Myocyte (in vitro differentiated cells): ENCODE measurements at regions not wholly inside any gene's neighbourhood (a gene's known extent, or its start where the extent isn't known, plus 50 kb on each side); places are given as distances from the start of the nearest gene placed in this dataset.

ENCODE experiments used
- DNase-seq: peaks from one replicate; pipeline ENCODE4 v3.0.0-alpha.2; 2012; ENCODE audit warnings: low read depth

DNA sequence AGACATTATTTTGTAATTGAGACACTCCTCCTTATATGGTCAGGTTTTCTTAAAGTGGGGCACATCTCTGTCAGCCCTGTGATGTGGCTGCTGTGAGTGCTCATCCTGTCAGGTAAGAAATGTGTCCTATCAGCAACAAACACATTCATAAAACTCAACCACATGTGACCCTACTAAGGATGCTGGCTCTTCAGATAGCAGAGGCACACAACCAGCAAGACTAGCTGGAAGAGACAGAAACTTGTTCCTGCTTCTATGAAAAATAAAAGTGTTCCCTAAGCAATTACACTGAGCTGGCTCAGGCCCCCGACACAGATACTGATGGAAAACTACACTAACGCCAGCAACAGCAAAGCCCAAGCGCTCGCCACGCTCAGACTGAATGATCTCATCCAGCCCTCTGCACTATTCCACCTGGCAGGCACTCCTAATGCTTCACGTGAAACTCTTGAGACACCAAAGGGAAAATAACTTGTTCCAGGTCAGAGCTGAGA is 49.8 kb upstream of the CYP2D6 start:
- DNase-seq = no peak
